ENCODE measurements at regions not wholly inside any gene's neighbourhood (a gene's known extent, or its start where the extent isn't known, plus 50 kb on each side); places are given as distances from the start of the nearest gene placed in this dataset.

DNA sequence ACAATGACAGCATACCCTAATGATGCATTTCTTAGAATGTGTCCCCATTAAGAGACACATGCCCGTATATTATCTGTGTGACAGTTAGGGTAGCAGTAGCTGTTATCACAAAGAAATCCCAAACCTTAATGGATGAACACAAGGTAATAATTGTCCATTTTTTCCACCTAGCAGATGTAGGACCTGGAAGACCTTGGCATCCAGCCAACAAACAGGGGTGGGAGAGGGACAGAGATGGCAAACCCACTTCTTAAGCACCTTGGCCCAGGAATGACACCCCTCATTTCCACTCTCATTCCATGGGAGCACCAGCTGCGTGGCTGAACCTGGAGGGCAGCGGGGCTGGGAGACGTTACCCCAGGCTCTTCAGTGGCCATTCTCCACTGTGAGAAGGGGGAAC lies 679.0 kb downstream of the AACS start:
- Histone ChIP-seq H3K36me3 (ENCODE audit: insufficient read depth) (no peaks in the 10 kb centered on the region; the same call in 1 of the 2 replicates), H3K4me1 (ENCODE audit: insufficient read depth) (no peaks in the 10 kb centered on the region), H3K79me2 (replicated peaks; ENCODE audit: insufficient read depth) (no peaks in the 10 kb centered on the region), H2AFZ (no peak overlapping the region), H3K4me2 (no peak overlapping the region), H4K20me1 (replicated peaks; ENCODE audit: insufficient read depth) (no peaks in the 10 kb centered on the region), H3K4me3 (no peak overlapping the region), H3K9me2 (ENCODE audit: insufficient read depth) (no peaks in the 10 kb centered on the region), H3K27me3 (ENCODE audit: insufficient read depth) (no peaks in the 10 kb centered on the region), H3K27ac (ENCODE audit: low read depth) (no peak overlapping the region), H3F3A (replicated peaks; ENCODE audit: low read depth) (no peaks in the 10 kb centered on the region)
- Mint-ChIP-seq H3K4me1 (no peaks in the 10 kb centered on the region), H3K4me3 (no peak overlapping the region), H3K36me3 (ENCODE audit: low read depth) (peaks cover 20% of the 10 kb centered on the region), H3K27me3 (ENCODE audit: insufficient read depth, low read depth, poor library complexity) (peaks cover 2% of the 10 kb centered on the region), H3K27ac (no peak overlapping the region), H3K9me3 (peaks cover 95% of the 10 kb centered on the region)
- TF ChIP-seq ZNF331 (CRISPR knock-in tag; IDR thresholded peaks at IDR 0.05; ENCODE audit: low read depth) (no peak), EZH2 (IDR thresholded peaks at IDR 0.05; ENCODE audit: low read depth, unreplicated experiment) (no peak), EZH2phosphoT487 (IDR thresholded peaks at IDR 0.05; ENCODE audit: unreplicated experiment) (no peak), CREB1 (CRISPR knock-in tag; IDR thresholded peaks at IDR 0.05; ENCODE audit: low read depth) (no peak), POLR2AphosphoS5 (IDR thresholded peaks at IDR 0.05; ENCODE audit: low read depth) (no peak)
- TF ChIP-seq, protein P1, sequence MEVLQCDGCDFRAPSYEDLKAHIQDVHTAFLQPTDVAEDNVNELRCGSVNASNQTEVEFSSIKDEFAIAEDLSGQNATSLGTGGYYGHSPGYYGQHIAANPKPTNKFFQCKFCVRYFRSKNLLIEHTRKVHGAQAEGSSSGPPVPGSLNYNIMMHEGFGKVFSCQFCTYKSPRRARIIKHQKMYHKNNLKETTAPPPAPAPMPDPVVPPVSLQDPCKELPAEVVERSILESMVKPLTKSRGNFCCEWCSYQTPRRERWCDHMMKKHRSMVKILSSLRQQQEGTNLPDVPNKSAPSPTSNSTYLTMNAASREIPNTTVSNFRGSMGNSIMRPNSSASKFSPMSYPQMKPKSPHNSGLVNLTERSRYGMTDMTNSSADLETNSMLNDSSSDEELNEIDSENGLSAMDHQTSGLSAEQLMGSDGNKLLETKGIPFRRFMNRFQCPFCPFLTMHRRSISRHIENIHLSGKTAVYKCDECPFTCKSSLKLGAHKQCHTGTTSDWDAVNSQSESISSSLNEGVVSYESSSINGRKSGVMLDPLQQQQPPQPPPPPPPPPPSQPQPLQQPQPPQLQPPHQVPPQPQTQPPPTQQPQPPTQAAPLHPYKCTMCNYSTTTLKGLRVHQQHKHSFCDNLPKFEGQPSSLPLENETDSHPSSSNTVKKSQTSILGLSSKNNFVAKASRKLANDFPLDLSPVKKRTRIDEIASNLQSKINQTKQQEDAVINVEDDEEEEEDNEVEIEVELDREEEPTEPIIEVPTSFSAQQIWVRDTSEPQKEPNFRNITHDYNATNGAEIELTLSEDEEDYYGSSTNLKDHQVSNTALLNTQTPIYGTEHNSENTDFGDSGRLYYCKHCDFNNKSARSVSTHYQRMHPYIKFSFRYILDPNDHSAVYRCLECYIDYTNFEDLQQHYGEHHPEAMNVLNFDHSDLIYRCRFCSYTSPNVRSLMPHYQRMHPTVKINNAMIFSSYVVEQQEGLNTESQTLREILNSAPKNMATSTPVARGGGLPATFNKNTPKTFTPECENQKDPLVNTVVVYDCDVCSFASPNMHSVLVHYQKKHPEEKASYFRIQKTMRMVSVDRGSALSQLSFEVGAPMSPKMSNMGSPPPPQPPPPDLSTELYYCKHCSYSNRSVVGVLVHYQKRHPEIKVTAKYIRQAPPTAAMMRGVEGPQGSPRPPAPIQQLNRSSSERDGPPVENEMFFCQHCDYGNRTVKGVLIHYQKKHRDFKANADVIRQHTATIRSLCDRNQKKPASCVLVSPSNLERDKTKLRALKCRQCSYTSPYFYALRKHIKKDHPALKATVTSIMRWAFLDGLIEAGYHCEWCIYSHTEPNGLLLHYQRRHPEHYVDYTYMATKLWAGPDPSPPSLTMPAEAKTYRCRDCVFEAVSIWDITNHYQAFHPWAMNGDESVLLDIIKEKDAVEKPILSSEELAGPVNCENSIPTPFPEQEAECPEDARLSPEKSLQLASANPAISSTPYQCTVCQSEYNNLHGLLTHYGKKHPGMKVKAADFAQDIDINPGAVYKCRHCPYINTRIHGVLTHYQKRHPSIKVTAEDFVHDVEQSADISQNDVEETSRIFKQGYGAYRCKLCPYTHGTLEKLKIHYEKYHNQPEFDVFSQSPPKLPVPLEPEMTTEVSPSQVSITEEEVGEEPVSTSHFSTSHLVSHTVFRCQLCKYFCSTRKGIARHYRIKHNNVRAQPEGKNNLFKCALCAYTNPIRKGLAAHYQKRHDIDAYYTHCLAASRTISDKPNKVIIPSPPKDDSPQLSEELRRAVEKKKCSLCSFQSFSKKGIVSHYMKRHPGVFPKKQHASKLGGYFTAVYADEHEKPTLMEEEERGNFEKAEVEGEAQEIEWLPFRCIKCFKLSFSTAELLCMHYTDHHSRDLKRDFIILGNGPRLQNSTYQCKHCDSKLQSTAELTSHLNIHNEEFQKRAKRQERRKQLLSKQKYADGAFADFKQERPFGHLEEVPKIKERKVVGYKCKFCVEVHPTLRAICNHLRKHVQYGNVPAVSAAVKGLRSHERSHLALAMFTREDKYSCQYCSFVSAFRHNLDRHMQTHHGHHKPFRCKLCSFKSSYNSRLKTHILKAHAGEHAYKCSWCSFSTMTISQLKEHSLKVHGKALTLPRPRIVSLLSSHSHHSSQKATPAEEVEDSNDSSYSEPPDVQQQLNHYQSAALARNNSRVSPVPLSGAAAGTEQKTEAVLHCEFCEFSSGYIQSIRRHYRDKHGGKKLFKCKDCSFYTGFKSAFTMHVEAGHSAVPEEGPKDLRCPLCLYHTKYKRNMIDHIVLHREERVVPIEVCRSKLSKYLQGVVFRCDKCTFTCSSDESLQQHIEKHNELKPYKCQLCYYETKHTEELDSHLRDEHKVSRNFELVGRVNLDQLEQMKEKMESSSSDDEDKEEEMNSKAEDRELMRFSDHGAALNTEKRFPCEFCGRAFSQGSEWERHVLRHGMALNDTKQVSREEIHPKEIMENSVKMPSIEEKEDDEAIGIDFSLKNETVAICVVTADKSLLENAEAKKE (CRISPR knock-in tag; IDR thresholded peaks at IDR 0.05): no peak
- TF ChIP-seq, protein P2, sequence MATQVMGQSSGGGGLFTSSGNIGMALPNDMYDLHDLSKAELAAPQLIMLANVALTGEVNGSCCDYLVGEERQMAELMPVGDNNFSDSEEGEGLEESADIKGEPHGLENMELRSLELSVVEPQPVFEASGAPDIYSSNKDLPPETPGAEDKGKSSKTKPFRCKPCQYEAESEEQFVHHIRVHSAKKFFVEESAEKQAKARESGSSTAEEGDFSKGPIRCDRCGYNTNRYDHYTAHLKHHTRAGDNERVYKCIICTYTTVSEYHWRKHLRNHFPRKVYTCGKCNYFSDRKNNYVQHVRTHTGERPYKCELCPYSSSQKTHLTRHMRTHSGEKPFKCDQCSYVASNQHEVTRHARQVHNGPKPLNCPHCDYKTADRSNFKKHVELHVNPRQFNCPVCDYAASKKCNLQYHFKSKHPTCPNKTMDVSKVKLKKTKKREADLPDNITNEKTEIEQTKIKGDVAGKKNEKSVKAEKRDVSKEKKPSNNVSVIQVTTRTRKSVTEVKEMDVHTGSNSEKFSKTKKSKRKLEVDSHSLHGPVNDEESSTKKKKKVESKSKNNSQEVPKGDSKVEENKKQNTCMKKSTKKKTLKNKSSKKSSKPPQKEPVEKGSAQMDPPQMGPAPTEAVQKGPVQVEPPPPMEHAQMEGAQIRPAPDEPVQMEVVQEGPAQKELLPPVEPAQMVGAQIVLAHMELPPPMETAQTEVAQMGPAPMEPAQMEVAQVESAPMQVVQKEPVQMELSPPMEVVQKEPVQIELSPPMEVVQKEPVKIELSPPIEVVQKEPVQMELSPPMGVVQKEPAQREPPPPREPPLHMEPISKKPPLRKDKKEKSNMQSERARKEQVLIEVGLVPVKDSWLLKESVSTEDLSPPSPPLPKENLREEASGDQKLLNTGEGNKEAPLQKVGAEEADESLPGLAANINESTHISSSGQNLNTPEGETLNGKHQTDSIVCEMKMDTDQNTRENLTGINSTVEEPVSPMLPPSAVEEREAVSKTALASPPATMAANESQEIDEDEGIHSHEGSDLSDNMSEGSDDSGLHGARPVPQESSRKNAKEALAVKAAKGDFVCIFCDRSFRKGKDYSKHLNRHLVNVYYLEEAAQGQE (IDR thresholded peaks at IDR 0.05; ENCODE audit: unreplicated experiment): no peak
- ATAC-seq (no peak), DNase-seq (ENCODE audit: low spot score) (no peak)
